ENCODE measurements at regions not wholly inside any gene's neighbourhood (a gene's known extent, or its start where the extent isn't known, plus 50 kb on each side); places are given as distances from the start of the nearest gene placed in this dataset.

GRCh38 chr3:25259871-25260270, 168.2 kb upstream of the RARB start:
- DNase-seq: no peak

- no peak for DNase-seq
Observed at GRCh38 chr3:25262322-25262721, 165.7 kb upstream of the RARB start.

- DNase-seq: no peak
Observed at GRCh38 chr3:25265284-25265683, 162.8 kb upstream of the RARB start.

GRCh38 chr3:25266677-25267076, 161.4 kb upstream of the RARB start:
- no peak for DNase-seq

GRCh38 chr3:25272090-25272489, 156.0 kb upstream of the RARB start:
- no peak for DNase-seq

- no peak for DNase-seq
Observed at GRCh38 chr3:25273582-25274171, 154.4 kb upstream of the RARB start.

- no peak for DNase-seq
Observed at GRCh38 chr3:25277503-25277902, 150.6 kb upstream of the RARB start.

GRCh38 chr3:25281041-25281731, 146.9 kb upstream of the RARB start:
- no peak for DNase-seq

GRCh38 chr3:25281732-25282126, 146.3 kb upstream of the RARB start:
- no peak for DNase-seq

GRCh38 chr3:25283613-25284012, 144.4 kb upstream of the RARB start:
- no peak for DNase-seq

- no peak for DNase-seq
Observed at GRCh38 chr3:25284249-25284648, 143.8 kb upstream of the RARB start.

GRCh38 chr3:25287291-25287884, 140.7 kb upstream of the RARB start:
- DNase-seq: no peak

- no peak for DNase-seq
Observed at GRCh38 chr3:25288413-25288812, 139.7 kb upstream of the RARB start.

- DNase-seq: no peak
Observed at GRCh38 chr3:25289156-25289555, 138.9 kb upstream of the RARB start.

GRCh38 chr3:25289663-25290062, 138.4 kb upstream of the RARB start:
- no peak for DNase-seq

GRCh38 chr3:25291481-25291905, 136.6 kb upstream of the RARB start:
- DNase-seq: peak; percentile 15

GRCh38 chr3:25292036-25292435, 136.0 kb upstream of the RARB start:
- DNase-seq: no peak

- no peak for DNase-seq
Observed at GRCh38 chr3:25292595-25292994, 135.5 kb upstream of the RARB start.

GRCh38 chr3:25293736-25294135, 134.3 kb upstream of the RARB start:
- no peak for DNase-seq

- no peak for DNase-seq
Observed at GRCh38 chr3:25294169-25294805, 133.8 kb upstream of the RARB start.

GRCh38 chr3:25297667-25298585, 130.1 kb upstream of the RARB start:
- no peak for DNase-seq

GRCh38 chr3:25300141-25300540, 127.9 kb upstream of the RARB start:
- no peak for DNase-seq

GRCh38 chr3:25304916-25305315, 123.1 kb upstream of the RARB start:
- no peak for DNase-seq
